Mammary epithelial cell (primary cell): ENCODE measurements at regions not wholly inside any gene's neighbourhood (a gene's known extent, or its start where the extent isn't known, plus 50 kb on each side); places are given as distances from the start of the nearest gene placed in this dataset.

Source experiments
- CTCF ChIP-seq, 2 donors: IDR thresholded peaks in 1 of 2; conservative IDR thresholded peaks in 1 of 2; 2 replicates each; pipeline ENCODE4 v1.5.1; 2011 to 2012; ENCODE audit warnings: inconsistent platforms in 2 of 2, low read length in 2 of 2, mild to moderate bottlenecking in 2 of 2, control low read depth in 1 of 2, low read depth in 1 of 2; ENCODE audit not compliant: insufficient read depth in 1 of 2; ENCODE audit errors: extremely low read depth in 1 of 2
- EZH2 ChIP-seq: IDR thresholded peaks from 2 replicates; pipeline ENCODE4 v1.6.1; 2012; ENCODE audit warnings: low read length, inconsistent platforms, borderline replicate concordance

- TF ChIP-seq CTCF (conservative IDR thresholded peaks at IDR 0.05 in 1 of 2, IDR thresholded peaks at IDR 0.05 in 1 of 2; ENCODE audit: extremely low read depth in 1 of 2, insufficient read depth in 1 of 2, low read depth in 1 of 2, low read length in 2 of 2) (no peak), EZH2 (no peak)
These were observed 289.4 kb upstream of the SLC24A2 start for GRCh38 chr9:20078246-20078645.
